Stimulated activated CD8-positive, alpha-beta memory T cell treated with anti-CD3 and anti-CD28 coated beads, Interleukin-15, amount 100 ng/mL, for 48 hours (primary cell): ENCODE measurements at regions not wholly inside any gene's neighbourhood (a gene's known extent, or its start where the extent isn't known, plus 50 kb on each side); places are given as distances from the start of the nearest gene placed in this dataset.
"Not testable (repeated sequence)": the region's sequence is repeated elsewhere in the genome, so short reads cannot be mapped to it uniquely, and the experiment has no call there.

Source experiments
- DNase-seq, 2 donors: peaks; one replicate each; pipeline ENCODE4 v3.0.0-alpha.2; 2020; ENCODE audit warnings: low read depth in 2 of 2

GRCh38 chr4:64014647-64015046, 394.6 kb downstream of the TECRL start:
- DNase-seq: no peak

GRCh38 chr4:64001229-64001898, 407.9 kb downstream of the TECRL start:
- DNase-seq: no peak

GRCh38 chr4:64000241-64000640, 409.0 kb downstream of the TECRL start:
- DNase-seq: no peak

GRCh38 chr4:63986253-63986652, 423.0 kb downstream of the TECRL start:
- DNase-seq: no peak

- DNase-seq: no peak
Measured at GRCh38 chr4:63983224-63983623, 426.0 kb downstream of the TECRL start.

- DNase-seq: no peak
Measured at GRCh38 chr4:63965875-63966274, 443.4 kb downstream of the TECRL start.

GRCh38 chr4:63942706-63943286, 466.5 kb downstream of the TECRL start:
- DNase-seq: not testable (repeated sequence)

GRCh38 chr4:63937961-63938360, 471.3 kb downstream of the TECRL start:
- no peak for DNase-seq

- DNase-seq: no peak
Measured at GRCh38 chr4:63922146-63922545, 487.1 kb downstream of the TECRL start.

- DNase-seq: no peak
Measured at GRCh38 chr4:63921561-63921960, 487.7 kb downstream of the TECRL start.

- no peak for DNase-seq
Measured at GRCh38 chr4:63919636-63920365, 489.4 kb downstream of the TECRL start.

GRCh38 chr4:63906660-63907183, 502.5 kb downstream of the TECRL start:
- DNase-seq: no peak

GRCh38 chr4:63904201-63904600, 505.0 kb downstream of the TECRL start:
- no peak for DNase-seq

GRCh38 chr4:63901304-63901703, 507.9 kb downstream of the TECRL start:
- DNase-seq: no peak

- DNase-seq: no peak
Measured at GRCh38 chr4:63898961-63899360, 510.3 kb downstream of the TECRL start.

- DNase-seq: no peak
Measured at GRCh38 chr4:63894161-63894560, 515.1 kb downstream of the TECRL start.

- DNase-seq: no peak
Measured at GRCh38 chr4:63869370-63869769, 539.9 kb downstream of the TECRL start.

GRCh38 chr4:63851496-63851895, 557.8 kb downstream of the TECRL start:
- no peak for DNase-seq

GRCh38 chr4:63841266-63841665, 568.0 kb downstream of the TECRL start:
- DNase-seq: no peak

- no peak for DNase-seq
Measured at GRCh38 chr4:63831590-63832155, 577.6 kb downstream of the TECRL start.

- no peak for DNase-seq
Measured at GRCh38 chr4:63817196-63817865, 591.9 kb downstream of the TECRL start.
